ENCODE measurements at regions not wholly inside any gene's neighbourhood (a gene's known extent, or its start where the extent isn't known, plus 50 kb on each side); places are given as distances from the start of the nearest gene placed in this dataset.

GRCh38 chr1:30035522-30036228, 687.7 kb downstream of the MATN1 start:
- no peak for DNase-seq
- Histone ChIP-seq H3K4me1 (no peaks in the 10 kb centered on the region), H3K9me3 (no peaks in the 10 kb centered on the region), H3K4me3 (ENCODE audit: low read depth, low read length) (no peak overlapping the region), H3K36me3 (no peaks in the 10 kb centered on the region), H3K27me3 (no peaks in the 10 kb centered on the region)
- no peak for TF ChIP-seq CTCF (IDR thresholded peaks at IDR 0.05; ENCODE audit: low read depth, low read length)

GRCh38 chr1:30034627-30035521, 688.5 kb downstream of the MATN1 start:
- Histone ChIP-seq H3K36me3 (no peaks in the 10 kb centered on the region), H3K9me3 (no peaks in the 10 kb centered on the region), H3K4me1 (no peaks in the 10 kb centered on the region), H3K4me3 (ENCODE audit: low read depth, low read length) (no peak overlapping the region), H3K27me3 (no peaks in the 10 kb centered on the region)
- DNase-seq = peak; percentile 49
- TF ChIP-seq CTCF (IDR thresholded peaks at IDR 0.05; ENCODE audit: low read depth, low read length) = no peak

- TF ChIP-seq CTCF (IDR thresholded peaks at IDR 0.05; ENCODE audit: low read depth, low read length) = no peak
These were observed 689.2 kb downstream of the MATN1 start for GRCh38 chr1:30034105-30034626.

GRCh38 chr1:30033256-30034104, 689.9 kb downstream of the MATN1 start:
- H3K9me3 ChIP-seq = no peaks in the 10 kb centered on the region
- no peak for DNase-seq
- H3K4me1 ChIP-seq = no peaks in the 10 kb centered on the region
- H3K36me3 ChIP-seq = no peaks in the 10 kb centered on the region
- no peaks in the 10 kb centered on the region for H3K27me3 ChIP-seq
- no peak for TF ChIP-seq CTCF (IDR thresholded peaks at IDR 0.05; ENCODE audit: low read depth, low read length)
- no peak overlapping the region for H3K4me3 ChIP-seq (ENCODE audit: low read depth, low read length)

More at GRCh38 chr1:30034105-30034626, 689.2 kb downstream of the MATN1 start:
- no peak overlapping the region for H3K4me3 ChIP-seq (ENCODE audit: low read depth, low read length)
- no peaks in the 10 kb centered on the region for H3K27me3 ChIP-seq
- DNase-seq = no peak
- H3K9me3 ChIP-seq = no peaks in the 10 kb centered on the region
- H3K36me3 ChIP-seq = no peaks in the 10 kb centered on the region
- H3K4me1 ChIP-seq = no peaks in the 10 kb centered on the region

- TF ChIP-seq CTCF (IDR thresholded peaks at IDR 0.05; ENCODE audit: low read depth, low read length) = no peak
- Histone ChIP-seq H3K9me3 (no peaks in the 10 kb centered on the region), H3K4me1 (no peaks in the 10 kb centered on the region), H3K36me3 (no peaks in the 10 kb centered on the region), H3K27me3 (no peaks in the 10 kb centered on the region), H3K4me3 (ENCODE audit: low read depth, low read length) (no peak overlapping the region)
- no peak for DNase-seq
These were observed 691.1 kb downstream of the MATN1 start for GRCh38 chr1:30032302-30032701.
